Mucosa of stomach (tissue), 1 donor: ENCODE measurements at regions not wholly inside any gene's neighbourhood (a gene's known extent, or its start where the extent isn't known, plus 50 kb on each side); places are given as distances from the start of the nearest gene placed in this dataset.

ENCODE experiments used
- H3K27me3 ChIP-seq: one replicate; pipeline ENCODE4 v1.7.0; 2013; ENCODE audit warnings: mild to moderate bottlenecking, low read length; ENCODE audit not compliant: control insufficient read depth, insufficient read depth
- H3K36me3 ChIP-seq: one replicate; pipeline ENCODE4 v1.7.0; 2013; ENCODE audit warnings: low read length; ENCODE audit not compliant: control insufficient read depth, insufficient read depth
- H3K4me1 ChIP-seq: one replicate; pipeline ENCODE4 v1.7.0; 2013; ENCODE audit warnings: mild to moderate bottlenecking, low read length; ENCODE audit not compliant: control insufficient read depth, insufficient read depth
- H3K4me3 ChIP-seq: one replicate; pipeline ENCODE4 v1.7.0; 2013; ENCODE audit warnings: low read length
- H3K9ac ChIP-seq: one replicate; pipeline ENCODE4 v1.7.0; 2013; ENCODE audit warnings: mild to moderate bottlenecking, low read length, moderate library complexity
- H3K9me3 ChIP-seq: one replicate; pipeline ENCODE4 v1.7.0; 2013; ENCODE audit warnings: mild to moderate bottlenecking, low read length, moderate library complexity; ENCODE audit not compliant: control insufficient read depth
- donor health status: Pancreatic carcinoma.

DNA sequence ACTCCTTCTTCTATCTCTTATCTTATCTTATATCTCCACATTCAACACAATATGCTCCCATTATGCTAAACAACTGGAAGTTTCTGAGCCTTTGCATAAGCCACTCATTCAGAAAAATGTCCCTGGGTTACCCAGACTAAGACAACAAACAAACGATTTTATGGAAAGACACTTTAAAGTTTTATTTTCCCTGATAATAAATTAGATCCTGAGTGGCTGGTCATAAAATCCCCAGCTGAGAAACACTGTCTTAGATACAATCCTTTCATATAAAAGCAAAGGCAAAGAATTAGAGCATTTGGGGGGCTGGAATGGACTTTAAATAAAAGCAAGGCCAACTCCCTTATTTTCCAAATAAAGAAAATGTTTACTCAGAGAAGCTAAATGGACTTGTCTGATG lies 322.3 kb downstream of the GBE1 start:
- no peaks in the 10 kb centered on the region for H3K9me3 ChIP-seq

DNA sequence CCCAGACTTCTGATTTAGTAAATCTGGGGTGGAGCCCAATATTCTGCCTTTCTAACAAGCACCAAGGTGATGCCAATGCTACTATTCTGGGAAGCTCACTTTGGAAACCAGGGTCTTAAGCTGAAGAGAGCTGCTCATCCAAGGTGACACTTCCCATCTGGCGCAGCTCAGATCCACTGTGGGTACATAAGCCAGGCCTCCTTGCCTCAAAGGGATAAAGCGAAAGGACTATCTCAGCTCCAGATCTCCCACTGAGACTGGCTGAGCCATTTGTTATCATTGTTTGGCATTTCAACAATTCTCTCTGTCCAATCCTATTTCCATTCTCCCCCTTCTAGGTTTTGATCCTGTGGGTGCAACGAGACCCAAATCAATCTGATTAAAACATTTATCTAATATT lies 323.8 kb downstream of the GBE1 start:
- Histone ChIP-seq H3K27me3 (no peaks in the 10 kb centered on the region), H3K4me3 (no peak overlapping the region), H3K9me3 (no peaks in the 10 kb centered on the region), H3K36me3 (no peaks in the 10 kb centered on the region), H3K9ac (no peak overlapping the region), H3K4me1 (no peaks in the 10 kb centered on the region)

More for the DNA sequence above, 322.3 kb downstream of the GBE1 start:
- H3K9ac ChIP-seq: no peak overlapping the region
- H3K27me3 ChIP-seq: no peaks in the 10 kb centered on the region
- H3K36me3 ChIP-seq: no peaks in the 10 kb centered on the region
- no peaks in the 10 kb centered on the region for H3K4me1 ChIP-seq
- no peak overlapping the region for H3K4me3 ChIP-seq

DNA sequence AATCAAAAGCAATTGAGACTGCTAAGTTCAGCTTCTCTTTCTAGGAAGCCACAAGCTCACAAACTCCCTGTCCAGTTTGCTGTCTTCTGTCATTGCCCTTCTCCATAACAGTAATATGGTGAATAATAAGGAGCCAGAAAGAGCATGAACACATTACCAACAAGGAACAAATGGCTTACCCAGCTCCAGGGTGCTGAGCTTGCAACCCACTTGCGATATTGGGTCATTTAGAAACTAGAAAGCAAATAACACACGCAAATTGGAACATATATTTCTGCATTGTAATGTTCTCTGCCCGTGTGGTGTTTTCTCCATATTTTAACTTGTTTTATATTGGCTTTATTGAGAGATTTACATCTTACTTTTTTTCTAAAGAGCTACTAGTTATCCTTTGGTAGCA lies 325.3 kb downstream of the GBE1 start:
- no peak overlapping the region for H3K4me3 ChIP-seq
- H3K9me3 ChIP-seq: no peaks in the 10 kb centered on the region
- H3K36me3 ChIP-seq: no peaks in the 10 kb centered on the region
- no peaks in the 10 kb centered on the region for H3K4me1 ChIP-seq
- H3K27me3 ChIP-seq: no peaks in the 10 kb centered on the region
- no peak overlapping the region for H3K9ac ChIP-seq

DNA sequence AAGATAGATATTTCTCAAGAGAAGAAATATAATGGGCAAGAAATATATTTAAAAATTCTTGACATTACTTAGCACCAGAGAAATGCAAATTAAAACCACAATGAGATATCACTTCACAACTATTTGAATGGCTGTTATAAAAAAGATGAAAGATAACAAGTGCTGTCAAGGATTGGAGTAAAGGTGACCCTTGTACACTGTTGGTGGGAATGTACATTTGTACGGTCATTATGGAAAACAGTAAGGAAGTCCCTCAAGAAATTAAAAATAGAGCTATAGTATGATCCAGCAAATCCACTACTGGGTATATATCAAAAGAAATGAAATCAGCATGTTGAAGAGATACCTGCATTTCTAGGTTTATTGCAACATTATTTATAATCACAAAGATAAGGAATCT lies 326.4 kb downstream of the GBE1 start:
- Histone ChIP-seq H3K9ac (no peak overlapping the region), H3K36me3 (no peaks in the 10 kb centered on the region), H3K27me3 (no peaks in the 10 kb centered on the region), H3K4me1 (no peaks in the 10 kb centered on the region), H3K9me3 (no peaks in the 10 kb centered on the region), H3K4me3 (no peak overlapping the region)

DNA sequence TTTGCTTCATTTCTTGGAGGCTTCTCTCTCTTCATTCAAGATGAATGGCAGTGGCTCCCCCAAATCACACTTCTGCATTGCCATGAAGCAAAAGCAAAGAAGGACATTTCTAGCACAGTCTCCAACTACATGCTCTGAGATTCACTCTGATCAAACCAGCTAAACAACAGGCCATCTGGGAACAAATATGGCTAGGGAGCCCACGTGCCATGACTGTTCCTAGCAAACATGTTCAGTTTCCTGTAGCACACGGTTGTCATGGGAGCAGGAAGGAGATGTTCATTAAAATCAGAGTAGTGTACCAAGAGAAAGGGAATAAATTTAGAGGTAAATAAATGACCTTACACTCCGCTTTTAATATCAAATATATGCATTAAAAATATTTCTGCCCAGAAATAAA lies 327.3 kb downstream of the GBE1 start:
- Histone ChIP-seq H3K9ac (no peak overlapping the region), H3K4me3 (no peak overlapping the region), H3K4me1 (no peaks in the 10 kb centered on the region), H3K9me3 (no peaks in the 10 kb centered on the region), H3K36me3 (no peaks in the 10 kb centered on the region), H3K27me3 (no peaks in the 10 kb centered on the region)

DNA sequence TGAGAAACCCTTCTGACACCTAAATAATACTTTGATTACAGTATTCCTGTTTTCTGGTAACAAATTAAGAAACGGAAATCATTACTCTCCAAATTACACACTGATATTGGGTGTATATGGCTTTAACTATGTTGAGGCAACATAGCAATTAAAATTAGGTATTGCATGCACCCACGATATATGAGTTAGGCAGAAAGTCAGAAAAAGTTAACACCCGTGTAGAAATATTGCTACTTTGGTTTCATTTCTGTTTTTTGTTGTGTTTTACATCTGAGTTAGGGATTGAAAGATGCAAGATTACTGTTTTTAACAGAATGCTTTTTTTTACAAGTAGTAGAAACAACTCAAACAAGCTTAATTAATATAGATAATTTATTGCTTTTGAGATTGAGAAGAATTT lies 327.8 kb downstream of the GBE1 start:
- no peak overlapping the region for H3K4me3 ChIP-seq
- no peak overlapping the region for H3K9ac ChIP-seq
- no peaks in the 10 kb centered on the region for H3K27me3 ChIP-seq
- no peaks in the 10 kb centered on the region for H3K36me3 ChIP-seq
- no peaks in the 10 kb centered on the region for H3K4me1 ChIP-seq
- no peaks in the 10 kb centered on the region for H3K9me3 ChIP-seq

DNA sequence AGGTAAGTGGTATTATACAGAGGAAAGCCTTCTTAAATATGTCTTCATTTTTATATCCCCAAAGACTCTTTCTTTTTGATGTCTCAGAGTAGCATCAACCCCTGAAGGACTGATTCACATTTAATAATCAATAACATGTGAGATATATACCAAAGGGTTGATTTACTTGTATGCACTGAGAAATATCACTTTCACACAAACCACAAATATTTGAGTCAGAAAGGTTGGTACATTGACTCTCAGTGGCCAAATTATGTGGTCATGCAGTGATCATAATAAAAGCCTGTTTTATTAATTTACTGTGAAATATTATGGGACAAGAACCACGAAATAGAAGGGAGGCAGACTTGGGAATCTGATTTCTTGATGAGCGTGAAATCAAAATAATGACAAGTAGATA lies 329.0 kb downstream of the GBE1 start:
- Histone ChIP-seq H3K9ac (no peak overlapping the region), H3K9me3 (no peaks in the 10 kb centered on the region), H3K4me1 (no peaks in the 10 kb centered on the region), H3K4me3 (no peak overlapping the region), H3K36me3 (no peaks in the 10 kb centered on the region), H3K27me3 (no peaks in the 10 kb centered on the region)

DNA sequence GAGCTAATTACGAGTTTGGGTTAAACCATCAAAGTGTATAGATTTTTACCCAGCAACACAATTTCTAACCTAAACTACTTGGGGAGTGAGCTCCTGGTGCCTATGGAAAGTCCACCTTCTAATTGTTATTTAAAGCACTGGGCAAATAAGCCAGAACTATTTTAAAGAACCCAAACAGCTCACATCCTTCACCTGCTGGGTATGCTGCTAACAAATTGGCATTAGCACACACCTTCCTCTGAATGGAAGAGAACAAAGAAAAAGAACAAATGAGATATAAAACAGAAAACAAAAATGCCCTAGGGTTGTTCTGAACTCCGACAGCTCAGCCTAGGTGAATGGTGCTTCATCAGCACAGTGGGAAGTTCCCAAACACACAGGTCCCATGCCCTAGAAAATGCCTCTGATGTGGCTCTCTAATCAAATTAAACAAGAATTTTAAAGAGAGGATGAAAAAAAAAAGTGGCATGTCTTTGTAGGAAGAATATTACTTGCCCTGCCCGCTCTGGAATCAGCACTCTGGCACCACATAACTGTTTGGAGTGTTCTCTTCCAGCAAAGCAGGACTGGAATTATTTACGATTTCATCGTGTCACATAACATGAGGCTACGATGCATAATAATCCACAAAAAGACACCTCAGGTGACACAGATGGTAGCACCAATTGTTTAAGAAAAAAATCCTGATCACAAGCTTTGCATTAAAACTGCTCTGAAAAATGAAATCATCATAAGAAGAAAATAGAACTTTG lies 334.4 kb downstream of the GBE1 start:
- H3K4me3 ChIP-seq: no peak overlapping the region
- H3K9me3 ChIP-seq: no peaks in the 10 kb centered on the region
- no peak overlapping the region for H3K9ac ChIP-seq
- H3K27me3 ChIP-seq: no peaks in the 10 kb centered on the region
- H3K4me1 ChIP-seq: no peaks in the 10 kb centered on the region
- no peaks in the 10 kb centered on the region for H3K36me3 ChIP-seq

DNA sequence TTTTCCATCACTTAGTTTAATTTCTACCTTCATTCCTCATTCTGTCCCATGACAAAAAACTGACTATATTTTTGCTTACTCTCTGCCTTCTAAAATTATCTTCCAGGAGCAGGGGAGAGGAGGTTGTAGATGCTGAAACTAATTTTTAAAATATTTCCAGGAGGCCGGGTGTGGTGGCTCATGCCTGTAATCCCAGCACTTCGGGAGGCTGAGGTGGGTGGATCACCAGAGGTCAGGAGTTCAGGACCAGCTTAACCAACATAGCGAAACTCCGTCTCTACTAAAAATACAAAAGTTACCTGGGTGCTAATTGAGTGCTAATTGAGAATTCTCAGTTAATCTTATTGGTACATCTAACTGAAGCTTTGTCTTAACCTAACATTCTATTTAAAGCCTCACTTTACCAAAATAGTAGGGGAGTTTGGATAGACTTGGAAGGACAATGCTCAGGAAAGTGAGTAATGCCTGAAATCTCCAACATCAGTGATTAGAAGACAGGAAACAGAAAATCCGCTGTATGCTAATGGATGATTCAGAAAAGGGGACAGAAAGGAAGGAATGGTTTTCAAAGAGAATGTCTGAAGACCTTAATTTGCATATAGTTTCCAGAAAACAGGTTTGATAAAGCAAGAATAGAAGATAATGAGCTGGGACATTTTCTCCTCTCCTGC lies 336.1 kb downstream of the GBE1 start:
- no peak overlapping the region for H3K9ac ChIP-seq
- no peak overlapping the region for H3K4me3 ChIP-seq
- H3K4me1 ChIP-seq: no peaks in the 10 kb centered on the region
- no peaks in the 10 kb centered on the region for H3K27me3 ChIP-seq
- H3K9me3 ChIP-seq: no peaks in the 10 kb centered on the region
- H3K36me3 ChIP-seq: no peaks in the 10 kb centered on the region

DNA sequence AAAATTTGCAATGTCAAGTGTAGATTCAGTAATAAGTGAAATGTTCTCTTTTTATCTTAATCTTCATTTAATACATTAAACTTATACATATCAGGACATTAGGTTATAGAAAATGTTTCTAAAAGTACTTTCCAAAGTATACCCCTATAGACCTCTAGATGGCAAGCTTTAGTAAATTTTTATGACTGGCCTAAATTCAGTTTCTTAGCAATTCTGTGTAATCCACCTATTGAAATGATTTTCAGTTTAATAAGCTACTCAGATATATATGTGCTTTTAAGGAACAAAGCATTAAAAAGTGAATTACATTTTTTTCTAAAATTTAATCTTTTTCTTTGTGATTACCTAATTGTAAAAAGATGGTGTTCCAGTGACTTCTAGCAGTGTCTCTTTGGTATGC lies 342.2 kb downstream of the GBE1 start:
- H3K9me3 ChIP-seq: no peaks in the 10 kb centered on the region
- no peaks in the 10 kb centered on the region for H3K4me1 ChIP-seq
- no peak overlapping the region for H3K9ac ChIP-seq
- H3K36me3 ChIP-seq: no peaks in the 10 kb centered on the region
- no peak overlapping the region for H3K4me3 ChIP-seq
- no peaks in the 10 kb centered on the region for H3K27me3 ChIP-seq

DNA sequence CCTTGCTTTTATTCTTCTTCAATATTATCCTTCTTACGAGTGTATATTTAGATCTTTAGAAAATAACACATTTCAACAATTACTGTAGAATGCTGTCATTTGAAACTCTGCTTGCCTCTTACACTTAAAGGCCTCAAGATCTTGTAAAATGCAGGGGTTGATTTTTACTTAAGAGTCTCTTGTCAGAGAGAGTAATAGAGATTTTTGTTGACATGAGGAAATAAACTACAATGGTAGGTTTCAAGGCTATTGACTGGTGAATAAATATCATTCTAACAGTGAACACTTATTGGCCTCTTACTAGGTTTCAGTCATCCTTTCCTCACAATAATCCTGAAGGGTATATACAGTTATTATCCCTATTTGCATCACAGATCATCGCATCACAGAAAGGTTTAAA lies 344.6 kb downstream of the GBE1 start:
- no peak overlapping the region for H3K9ac ChIP-seq
- H3K36me3 ChIP-seq: no peaks in the 10 kb centered on the region
- no peaks in the 10 kb centered on the region for H3K9me3 ChIP-seq
- H3K27me3 ChIP-seq: no peaks in the 10 kb centered on the region
- no peak overlapping the region for H3K4me3 ChIP-seq
- H3K4me1 ChIP-seq: no peaks in the 10 kb centered on the region

DNA sequence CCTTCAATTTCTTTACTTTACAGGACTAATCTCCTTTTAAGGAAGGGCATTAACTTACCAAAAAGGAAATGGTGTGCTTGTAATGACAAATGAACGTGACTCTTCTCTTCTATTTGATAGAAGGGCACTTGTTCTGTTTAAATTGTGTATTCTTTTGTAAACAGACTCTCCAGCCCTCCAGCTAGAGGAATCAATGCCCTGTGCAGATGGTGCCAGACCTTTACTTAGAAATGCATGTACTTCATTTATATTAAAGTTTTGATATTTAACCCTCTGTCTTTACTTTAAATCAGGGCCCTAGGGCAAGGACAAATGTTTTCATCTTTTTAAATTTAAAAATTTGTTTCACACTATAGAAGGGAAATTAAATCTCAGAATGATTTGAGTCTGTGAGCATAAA lies 355.1 kb downstream of the GBE1 start:
- no peak overlapping the region for H3K9ac ChIP-seq
- H3K4me1 ChIP-seq: no peaks in the 10 kb centered on the region
- H3K36me3 ChIP-seq: no peaks in the 10 kb centered on the region
- no peaks in the 10 kb centered on the region for H3K9me3 ChIP-seq
- H3K4me3 ChIP-seq: no peak overlapping the region
- no peaks in the 10 kb centered on the region for H3K27me3 ChIP-seq
